Panc1 (cell line): ENCODE measurements at regions not wholly inside any gene's neighbourhood (a gene's known extent, or its start where the extent isn't known, plus 50 kb on each side); places are given as distances from the start of the nearest gene placed in this dataset.

Experiments used
- ATAC-seq: fragments of 200-7000 bp; cut with Tn5 transposase; 2 replicates; pipeline ENCODE4 v1.9.1; 2020; ENCODE audit warnings: mild to moderate bottlenecking, moderate library complexity
- BruUV-seq: library from RNA; stranded (reverse); fragments of 400-500 nt; replicated peaks from 2 replicates; lab custom pipeline; 2021; lab: Mats Ljungman, UMichigan
- CTCF ChIA-PET: fragments of 300-600 bp; sonication (Branson Sonifier 250); formaldehyde crosslinking; loops from one replicate; lab custom pipeline; 2022; ENCODE audit warnings: antibody characterized with exemption; lab: Charles Lee
- POLR2A ChIA-PET: fragments of 300-600 bp; sonication (Branson Sonifier 250); formaldehyde crosslinking; loops from one replicate; lab custom pipeline; 2022; ENCODE audit warnings: antibody characterized with exemption; lab: Charles Lee
- DNase-seq: peaks from one replicate; pipeline ENCODE4 v3.0.0-alpha.2; 2010; ENCODE audit warnings: low read depth, low spot score
- H3K27ac ChIP-seq: 2 replicates; pipeline ENCODE4 v1.5.1; 2011; ENCODE audit warnings: mild to moderate bottlenecking, low read length, inconsistent platforms
- H3K27me3 ChIP-seq: fragments of 200-500 bp; sonication (Bioruptor generic); 2 replicates; pipeline ENCODE4 v1.6.0; 2014; ENCODE audit warnings: low read length, inconsistent platforms; ENCODE audit not compliant: control insufficient read depth, insufficient read depth
- H3K36me3 ChIP-seq: fragments of 200-500 bp; sonication (Bioruptor generic); 2 replicates; pipeline ENCODE4 v1.5.1; 2014; ENCODE audit warnings: inconsistent platforms, mild to moderate bottlenecking, low read length, moderate library complexity; ENCODE audit not compliant: control insufficient read depth, insufficient read depth
- H3K4me1 ChIP-seq: 2 replicates; pipeline ENCODE4 v1.5.1; 2011; ENCODE audit warnings: inconsistent platforms, mild to moderate bottlenecking, low read length, moderate library complexity; ENCODE audit not compliant: control insufficient read depth, insufficient read depth
- H3K4me3 ChIP-seq, 2 experiments: 2 replicates each; pipeline ENCODE4 v1.5.1; 2011 to 2012; ENCODE audit warnings: low read depth in 2 of 2, low read length in 2 of 2, mild to moderate bottlenecking in 2 of 2, inconsistent platforms in 1 of 2, moderate library complexity in 1 of 2
- H3K9me3 ChIP-seq: fragments of 200-500 bp; sonication (Bioruptor generic); 2 replicates; pipeline ENCODE4 v1.5.1; 2014; ENCODE audit warnings: low read depth, mild to moderate bottlenecking, inconsistent platforms, low read length, moderate library complexity; ENCODE audit not compliant: control insufficient read depth, insufficient read depth
- POLR2AphosphoS5 ChIP-seq: IDR thresholded peaks from 2 replicates; pipeline ENCODE4 v1.6.1; 2012; ENCODE audit warnings: mild to moderate bottlenecking, low read depth, low read length, moderate library complexity
- SIN3A ChIP-seq: IDR thresholded peaks from 2 replicates; pipeline ENCODE4 v1.6.1; 2012; ENCODE audit warnings: low read depth, mild to moderate bottlenecking, low read length, moderate library complexity, borderline replicate concordance; ENCODE audit not compliant: insufficient read depth
- TCF7L2 ChIP-seq: IDR thresholded peaks from 2 replicates; pipeline ENCODE4 v1.6.1; 2011; ENCODE audit warnings: mild to moderate bottlenecking, low read depth, low read length, inconsistent platforms
- in situ Hi-C: cut with HindIII; loops from 2 replicates; pipeline ENCODE4 v1.10.0; 2016; ENCODE audit warnings: low sequenced_read_pairs, low pct_unique_long_range_greater_than_20kb
- intact Hi-C: fragments of 100-400 bp; cut with micrococcal nuclease; formaldehyde crosslinking; loops from one replicate; pipeline ENCODE4 v1.10.0; 2022; ENCODE audit not compliant: unreplicated experiment
- TF ChIP-seq, protein P1 (sequence below), 2 experiments: IDR thresholded peaks; 2 replicates each; pipeline ENCODE4 v1.6.1; 2011 to 2012; ENCODE audit warnings: low read depth in 2 of 2, control low read depth in 1 of 2, low read length in 1 of 2, mild to moderate bottlenecking in 1 of 2, moderate library complexity in 1 of 2; ENCODE audit not compliant: insufficient read depth in 1 of 2
- TF ChIP-seq, protein P2 (sequence below): fragments of 450-650 bp; IDR thresholded peaks from 2 replicates; pipeline ENCODE4 v1.5.1; 2017; ENCODE audit warnings: mild to moderate bottlenecking

DNA sequence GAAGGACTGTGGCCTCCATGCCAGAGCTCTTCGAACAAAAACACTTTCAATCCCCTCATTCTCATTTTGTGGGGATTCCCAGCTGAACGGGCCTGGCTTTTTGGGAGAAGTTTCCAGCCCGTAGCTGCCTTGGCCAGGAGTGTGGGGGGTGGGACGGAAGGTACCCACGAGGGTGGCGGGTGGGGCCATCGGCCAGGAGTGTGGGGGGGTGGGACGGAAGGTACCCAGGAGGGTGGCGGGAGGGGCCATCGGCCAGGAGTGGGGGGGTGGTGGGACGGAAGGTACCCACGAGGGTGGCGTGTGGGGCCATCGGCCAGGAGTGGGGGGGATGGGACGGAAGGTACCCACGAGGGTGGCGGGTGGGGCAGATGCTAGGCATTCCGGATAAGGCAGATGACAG, 71.7 kb upstream of the ZBTB18 start:
- no peaks in the 10 kb centered on the region; the same call in 1 of the 2 replicates for H3K27me3 ChIP-seq
- DNase-seq (no peak), ATAC-seq (no peak)
- BruUV-seq: no TSS peak
- intact Hi-C loops (no loop called here), in situ Hi-C loops (no loop called here)
- H3K36me3 ChIP-seq: no peaks in the 10 kb centered on the region
- H3K4me1 ChIP-seq: no peaks in the 10 kb centered on the region
- no peaks in the 10 kb centered on the region for H3K9me3 ChIP-seq
- H3K27ac ChIP-seq: no peak overlapping the region
- TF ChIP-seq SIN3A (no peak), POLR2AphosphoS5 (no peak), TCF7L2 (no peak)
- TF ChIP-seq, protein P1, sequence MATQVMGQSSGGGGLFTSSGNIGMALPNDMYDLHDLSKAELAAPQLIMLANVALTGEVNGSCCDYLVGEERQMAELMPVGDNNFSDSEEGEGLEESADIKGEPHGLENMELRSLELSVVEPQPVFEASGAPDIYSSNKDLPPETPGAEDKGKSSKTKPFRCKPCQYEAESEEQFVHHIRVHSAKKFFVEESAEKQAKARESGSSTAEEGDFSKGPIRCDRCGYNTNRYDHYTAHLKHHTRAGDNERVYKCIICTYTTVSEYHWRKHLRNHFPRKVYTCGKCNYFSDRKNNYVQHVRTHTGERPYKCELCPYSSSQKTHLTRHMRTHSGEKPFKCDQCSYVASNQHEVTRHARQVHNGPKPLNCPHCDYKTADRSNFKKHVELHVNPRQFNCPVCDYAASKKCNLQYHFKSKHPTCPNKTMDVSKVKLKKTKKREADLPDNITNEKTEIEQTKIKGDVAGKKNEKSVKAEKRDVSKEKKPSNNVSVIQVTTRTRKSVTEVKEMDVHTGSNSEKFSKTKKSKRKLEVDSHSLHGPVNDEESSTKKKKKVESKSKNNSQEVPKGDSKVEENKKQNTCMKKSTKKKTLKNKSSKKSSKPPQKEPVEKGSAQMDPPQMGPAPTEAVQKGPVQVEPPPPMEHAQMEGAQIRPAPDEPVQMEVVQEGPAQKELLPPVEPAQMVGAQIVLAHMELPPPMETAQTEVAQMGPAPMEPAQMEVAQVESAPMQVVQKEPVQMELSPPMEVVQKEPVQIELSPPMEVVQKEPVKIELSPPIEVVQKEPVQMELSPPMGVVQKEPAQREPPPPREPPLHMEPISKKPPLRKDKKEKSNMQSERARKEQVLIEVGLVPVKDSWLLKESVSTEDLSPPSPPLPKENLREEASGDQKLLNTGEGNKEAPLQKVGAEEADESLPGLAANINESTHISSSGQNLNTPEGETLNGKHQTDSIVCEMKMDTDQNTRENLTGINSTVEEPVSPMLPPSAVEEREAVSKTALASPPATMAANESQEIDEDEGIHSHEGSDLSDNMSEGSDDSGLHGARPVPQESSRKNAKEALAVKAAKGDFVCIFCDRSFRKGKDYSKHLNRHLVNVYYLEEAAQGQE (IDR thresholded peaks at IDR 0.05; ENCODE audit: insufficient read depth in 1 of 2, low read depth in 2 of 2, low read length in 1 of 2): no peak
- TF ChIP-seq, protein P2, sequence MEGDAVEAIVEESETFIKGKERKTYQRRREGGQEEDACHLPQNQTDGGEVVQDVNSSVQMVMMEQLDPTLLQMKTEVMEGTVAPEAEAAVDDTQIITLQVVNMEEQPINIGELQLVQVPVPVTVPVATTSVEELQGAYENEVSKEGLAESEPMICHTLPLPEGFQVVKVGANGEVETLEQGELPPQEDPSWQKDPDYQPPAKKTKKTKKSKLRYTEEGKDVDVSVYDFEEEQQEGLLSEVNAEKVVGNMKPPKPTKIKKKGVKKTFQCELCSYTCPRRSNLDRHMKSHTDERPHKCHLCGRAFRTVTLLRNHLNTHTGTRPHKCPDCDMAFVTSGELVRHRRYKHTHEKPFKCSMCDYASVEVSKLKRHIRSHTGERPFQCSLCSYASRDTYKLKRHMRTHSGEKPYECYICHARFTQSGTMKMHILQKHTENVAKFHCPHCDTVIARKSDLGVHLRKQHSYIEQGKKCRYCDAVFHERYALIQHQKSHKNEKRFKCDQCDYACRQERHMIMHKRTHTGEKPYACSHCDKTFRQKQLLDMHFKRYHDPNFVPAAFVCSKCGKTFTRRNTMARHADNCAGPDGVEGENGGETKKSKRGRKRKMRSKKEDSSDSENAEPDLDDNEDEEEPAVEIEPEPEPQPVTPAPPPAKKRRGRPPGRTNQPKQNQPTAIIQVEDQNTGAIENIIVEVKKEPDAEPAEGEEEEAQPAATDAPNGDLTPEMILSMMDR: no peak
- no peak overlapping the region for H3K4me3 ChIP-seq
- POLR2A ChIA-PET: no interaction called here
- CTCF ChIA-PET: no interaction called here

DNA sequence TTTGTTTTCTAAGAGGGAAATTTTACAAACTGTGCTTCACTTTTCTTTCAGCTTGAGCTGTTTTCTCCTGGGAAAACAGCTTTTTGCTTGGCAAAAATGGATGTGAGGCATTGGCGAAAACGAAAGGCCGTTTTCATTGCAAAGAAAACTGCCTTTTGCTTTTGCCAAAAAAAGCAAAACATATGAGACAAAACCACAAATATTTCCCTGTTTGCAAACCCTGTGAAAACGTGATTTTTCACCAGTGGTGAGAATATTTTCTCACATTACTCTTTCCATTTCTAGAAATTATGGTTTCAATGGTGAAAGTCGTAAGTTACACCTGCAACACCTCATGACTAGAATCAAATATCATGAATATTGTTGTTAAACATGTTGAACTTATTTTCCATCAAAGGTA, 74.0 kb upstream of the ZBTB18 start:
- Histone ChIP-seq H3K27me3 (no peaks in the 10 kb centered on the region; the same call in 1 of the 2 replicates), H3K36me3 (no peaks in the 10 kb centered on the region), H3K4me3 (no peak overlapping the region), H3K4me1 (no peaks in the 10 kb centered on the region), H3K27ac (no peak overlapping the region), H3K9me3 (no peaks in the 10 kb centered on the region)
- in situ Hi-C loops: no loop called here
- no peak for ATAC-seq
- DNase-seq: no peak
- ChIA-PET CTCF (no interaction called here), POLR2A (no interaction called here)
- TF ChIP-seq POLR2AphosphoS5: no peak
- TF ChIP-seq SIN3A: no peak
- TF ChIP-seq, protein P1 (IDR thresholded peaks at IDR 0.05; ENCODE audit: insufficient read depth in 1 of 2, low read depth in 2 of 2, low read length in 1 of 2): no peak
- no peak for TF ChIP-seq TCF7L2
- TF ChIP-seq, protein P2: no peak
- no TSS peak for BruUV-seq
- intact Hi-C loops: no loop called here
